WERI-Rb-1 (cell line): ENCODE measurements at regions not wholly inside any gene's neighbourhood (a gene's known extent, or its start where the extent isn't known, plus 50 kb on each side); places are given as distances from the start of the nearest gene placed in this dataset.

Source experiments
- DNase-seq: peaks from one replicate; pipeline ENCODE4 v3.0.0-alpha.2; 2020
- H3K27ac ChIP-seq: fragments of 250-450 bp; sonication (Bioruptor Pico); 2 replicates; pipeline ENCODE4 v1.5.1; 2020; ENCODE audit warnings: mild to moderate bottlenecking, moderate library complexity
- H3K27me3 ChIP-seq: fragments of 250-450 bp; sonication (Bioruptor Pico); 2 replicates; pipeline ENCODE4 v1.5.1; 2021; ENCODE audit warnings: mild to moderate bottlenecking, low read depth, moderate library complexity; ENCODE audit not compliant: insufficient read depth, severe bottlenecking
- H3K36me3 ChIP-seq: fragments of 250-450 bp; sonication (Bioruptor Pico); 2 replicates; pipeline ENCODE4 v1.5.1; 2020; ENCODE audit warnings: mild to moderate bottlenecking, moderate library complexity
- H3K4me3 ChIP-seq: 2 replicates; pipeline ENCODE4 v1.5.1; 2011; ENCODE audit warnings: low read depth, mild to moderate bottlenecking, control low read depth, low read length
- H3K9me3 ChIP-seq: fragments of 250-450 bp; sonication (Bioruptor Pico); 2 replicates; pipeline ENCODE4 v1.5.1; 2021; ENCODE audit warnings: mild to moderate bottlenecking, moderate library complexity; ENCODE audit not compliant: severe bottlenecking
- TF ChIP-seq, protein P1 (sequence below): IDR thresholded peaks from 2 replicates; pipeline ENCODE4 v1.5.1; 2011; ENCODE audit warnings: low read depth, mild to moderate bottlenecking, control low read depth, inconsistent platforms, low read length

DNA sequence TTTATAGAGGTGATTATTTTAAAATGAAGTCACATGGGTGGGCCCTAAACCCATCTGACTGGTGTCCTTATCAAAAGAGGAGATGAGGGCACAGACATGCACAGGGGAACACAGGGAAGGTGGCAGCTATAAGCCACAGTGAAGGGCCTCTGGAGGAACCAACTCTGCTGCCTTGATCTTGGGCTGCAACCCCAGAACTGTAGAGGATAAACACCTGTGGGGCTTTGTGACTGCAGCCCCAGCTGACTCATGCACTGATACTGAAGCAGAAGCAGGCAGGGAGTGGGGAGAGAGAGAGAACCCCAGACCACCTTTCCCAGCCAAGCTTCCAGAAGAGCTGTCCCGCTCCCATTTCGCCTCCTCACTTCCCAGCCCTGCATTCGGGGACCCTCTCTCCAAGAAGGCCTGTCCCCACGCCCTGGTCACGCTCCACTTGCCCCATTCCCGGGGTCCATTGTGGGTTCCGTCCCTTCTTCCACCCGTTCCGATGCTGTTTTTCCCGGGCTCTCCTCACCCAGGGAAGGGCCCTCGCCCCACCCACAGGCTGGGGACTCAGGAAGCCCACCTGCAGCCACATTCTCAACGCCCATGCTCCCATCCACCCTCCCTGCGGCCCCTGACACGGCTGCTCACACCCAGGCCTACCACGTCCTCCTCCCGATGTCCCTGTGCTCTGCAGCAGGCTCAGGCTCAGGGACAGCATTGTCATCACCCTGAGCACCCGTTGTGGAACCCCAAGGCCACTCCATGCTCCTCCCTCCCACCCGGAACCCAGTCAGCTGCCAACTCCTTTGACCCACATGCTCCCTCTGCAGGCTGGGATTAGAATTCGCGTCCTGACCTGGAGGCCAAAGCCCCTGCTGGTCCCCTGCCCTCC is 90.8 kb upstream of the SHANK2 start:
- H3K9me3 ChIP-seq = no peaks in the 10 kb centered on the region
- peak; percentile 80 for DNase-seq
- H3K36me3 ChIP-seq = no peaks in the 10 kb centered on the region
- TF ChIP-seq, protein P1, sequence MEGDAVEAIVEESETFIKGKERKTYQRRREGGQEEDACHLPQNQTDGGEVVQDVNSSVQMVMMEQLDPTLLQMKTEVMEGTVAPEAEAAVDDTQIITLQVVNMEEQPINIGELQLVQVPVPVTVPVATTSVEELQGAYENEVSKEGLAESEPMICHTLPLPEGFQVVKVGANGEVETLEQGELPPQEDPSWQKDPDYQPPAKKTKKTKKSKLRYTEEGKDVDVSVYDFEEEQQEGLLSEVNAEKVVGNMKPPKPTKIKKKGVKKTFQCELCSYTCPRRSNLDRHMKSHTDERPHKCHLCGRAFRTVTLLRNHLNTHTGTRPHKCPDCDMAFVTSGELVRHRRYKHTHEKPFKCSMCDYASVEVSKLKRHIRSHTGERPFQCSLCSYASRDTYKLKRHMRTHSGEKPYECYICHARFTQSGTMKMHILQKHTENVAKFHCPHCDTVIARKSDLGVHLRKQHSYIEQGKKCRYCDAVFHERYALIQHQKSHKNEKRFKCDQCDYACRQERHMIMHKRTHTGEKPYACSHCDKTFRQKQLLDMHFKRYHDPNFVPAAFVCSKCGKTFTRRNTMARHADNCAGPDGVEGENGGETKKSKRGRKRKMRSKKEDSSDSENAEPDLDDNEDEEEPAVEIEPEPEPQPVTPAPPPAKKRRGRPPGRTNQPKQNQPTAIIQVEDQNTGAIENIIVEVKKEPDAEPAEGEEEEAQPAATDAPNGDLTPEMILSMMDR = peak; percentile 91
- no peak overlapping the region for H3K4me3 ChIP-seq
- no peaks in the 10 kb centered on the region for H3K27me3 ChIP-seq
- H3K27ac ChIP-seq = no peak overlapping the region

DNA sequence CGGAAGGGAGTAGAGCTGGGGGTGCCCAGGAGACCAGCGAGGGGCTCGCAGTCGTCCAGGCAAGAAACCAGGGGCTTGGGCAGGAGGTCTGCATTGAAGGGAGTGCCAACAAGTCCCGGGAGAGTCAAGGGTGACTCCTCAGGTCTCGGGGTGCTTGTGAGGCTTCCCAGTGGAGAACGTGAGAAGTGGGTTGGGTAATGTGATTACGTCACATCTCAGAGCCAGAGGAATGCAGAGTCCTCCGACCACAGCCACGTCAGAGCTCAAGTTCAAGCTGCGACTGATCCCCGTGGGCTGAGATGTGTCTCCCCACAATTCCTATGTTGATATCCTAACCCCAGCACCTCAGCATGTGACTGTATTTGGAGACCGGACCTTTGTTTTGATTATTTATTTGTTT is 89.7 kb upstream of the SHANK2 start:
- H3K9me3 ChIP-seq = no peaks in the 10 kb centered on the region
- no peak overlapping the region for H3K27ac ChIP-seq
- H3K36me3 ChIP-seq = no peaks in the 10 kb centered on the region
- no peak overlapping the region for H3K4me3 ChIP-seq
- TF ChIP-seq, protein P1 = no peak
- no peak for DNase-seq
- H3K27me3 ChIP-seq = no peaks in the 10 kb centered on the region

DNA sequence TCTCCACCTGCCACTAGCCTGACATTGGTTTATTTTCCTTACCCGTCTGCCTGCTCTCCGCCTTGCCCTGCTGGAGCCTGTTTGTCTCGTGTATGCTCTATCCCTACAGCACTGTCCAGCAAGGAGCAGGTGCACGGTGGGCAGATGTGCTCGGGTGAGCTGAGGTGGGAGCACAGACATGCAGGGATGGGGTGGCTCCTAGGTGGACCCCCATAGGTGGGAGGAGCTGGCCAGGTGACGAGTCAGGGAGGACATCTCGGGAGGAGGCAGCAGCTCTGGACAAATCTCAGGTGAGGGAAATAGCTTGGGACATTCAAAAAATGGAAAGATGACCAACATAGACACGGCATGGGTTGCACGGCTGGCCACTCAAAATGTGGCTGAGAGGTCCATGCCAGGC is 89.2 kb upstream of the SHANK2 start:
- Histone ChIP-seq H3K27ac (no peak overlapping the region), H3K36me3 (no peaks in the 10 kb centered on the region)
- TF ChIP-seq, protein P1 = no peak

DNA sequence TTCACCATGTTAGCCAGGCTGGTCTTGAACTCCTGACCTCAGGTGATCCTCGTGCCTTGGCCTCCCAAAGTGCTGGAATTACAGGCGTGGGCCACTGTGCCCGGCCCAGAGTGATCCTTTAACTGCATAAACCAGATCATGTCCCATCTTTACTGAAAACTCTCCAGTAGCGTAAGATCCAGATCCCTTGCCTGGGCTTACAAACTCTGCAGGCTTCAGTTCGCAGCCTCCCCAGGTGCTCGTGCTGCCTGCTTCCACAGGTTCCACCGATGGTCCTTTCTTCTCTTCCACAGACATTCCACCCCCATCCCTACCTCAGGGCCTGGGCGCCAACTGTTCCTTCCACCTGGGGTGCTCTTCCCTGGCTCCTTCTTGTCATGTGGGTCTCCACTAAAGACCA is 88.8 kb upstream of the SHANK2 start:
- no peak overlapping the region for H3K4me3 ChIP-seq
- TF ChIP-seq, protein P1 = no peak
- H3K27me3 ChIP-seq = no peaks in the 10 kb centered on the region
- DNase-seq = no peak
- H3K9me3 ChIP-seq = no peaks in the 10 kb centered on the region
- no peak overlapping the region for H3K27ac ChIP-seq
- no peaks in the 10 kb centered on the region for H3K36me3 ChIP-seq

More for the DNA sequence above, 89.2 kb upstream of the SHANK2 start:
- no peak overlapping the region for H3K4me3 ChIP-seq
- H3K27me3 ChIP-seq = no peaks in the 10 kb centered on the region
- no peaks in the 10 kb centered on the region for H3K9me3 ChIP-seq
- no peak for DNase-seq

DNA sequence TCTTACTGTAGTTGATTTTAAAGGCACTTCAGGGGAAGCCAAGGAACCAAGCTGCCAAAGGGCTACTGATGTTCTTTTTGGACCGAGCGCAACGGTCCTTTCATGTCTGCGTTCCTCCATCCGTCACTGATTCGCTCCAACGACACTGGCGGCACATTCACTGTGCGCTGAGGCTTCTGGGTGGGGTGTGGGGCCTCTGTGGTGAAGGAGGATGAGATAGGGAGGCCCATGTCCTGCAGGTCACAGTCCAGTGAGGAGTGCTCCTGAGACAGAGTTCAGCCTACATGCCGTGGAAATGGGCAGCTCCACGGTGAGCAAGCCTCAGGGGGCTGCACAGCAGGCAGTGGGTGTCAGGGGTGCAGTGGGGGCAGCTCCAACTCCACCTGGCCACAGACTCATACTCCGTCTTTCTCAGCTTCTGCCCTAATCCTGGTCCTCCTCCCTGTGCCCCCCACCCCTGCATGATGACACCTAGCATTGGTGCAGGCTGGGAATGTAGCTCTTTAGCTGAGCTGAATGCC is 87.8 kb upstream of the SHANK2 start:
- Histone ChIP-seq H3K27me3 (no peaks in the 10 kb centered on the region), H3K4me3 (no peak overlapping the region), H3K9me3 (no peaks in the 10 kb centered on the region), H3K27ac (no peak overlapping the region), H3K36me3 (no peaks in the 10 kb centered on the region)
- TF ChIP-seq, protein P1 = no peak
- DNase-seq = no peak
